OCI-LY7 (cell line): ENCODE measurements at regions not wholly inside any gene's neighbourhood (a gene's known extent, or its start where the extent isn't known, plus 50 kb on each side); places are given as distances from the start of the nearest gene placed in this dataset.

Experiments
- CTCF ChIP-seq: fragments of 200-600 bp; sonication (generic); conservative IDR thresholded peaks from 2 replicates; pipeline ENCODE4 v1.5.1; 2014; ENCODE audit warnings: mild to moderate bottlenecking, antibody characterized with exemption, low read length, moderate library complexity, mixed read lengths
- EZH2phosphoT487 ChIP-seq: fragments of 200-600 bp; sonication (generic); IDR thresholded peaks from 2 replicates; pipeline ENCODE4 v1.6.1; 2018; ENCODE audit warnings: low read depth, borderline replicate concordance, mild to moderate bottlenecking, mixed run types, antibody characterized with exemption, low read length, moderate library complexity, mixed read lengths

- TF ChIP-seq CTCF (no peak), EZH2phosphoT487 (no peak)
Measured at GRCh38 chr11:15453211-15453765, 338.6 kb downstream of the INSC start.
